ENCODE measurements at regions not wholly inside any gene's neighbourhood (a gene's known extent, or its start where the extent isn't known, plus 50 kb on each side); places are given as distances from the start of the nearest gene placed in this dataset.

DNA sequence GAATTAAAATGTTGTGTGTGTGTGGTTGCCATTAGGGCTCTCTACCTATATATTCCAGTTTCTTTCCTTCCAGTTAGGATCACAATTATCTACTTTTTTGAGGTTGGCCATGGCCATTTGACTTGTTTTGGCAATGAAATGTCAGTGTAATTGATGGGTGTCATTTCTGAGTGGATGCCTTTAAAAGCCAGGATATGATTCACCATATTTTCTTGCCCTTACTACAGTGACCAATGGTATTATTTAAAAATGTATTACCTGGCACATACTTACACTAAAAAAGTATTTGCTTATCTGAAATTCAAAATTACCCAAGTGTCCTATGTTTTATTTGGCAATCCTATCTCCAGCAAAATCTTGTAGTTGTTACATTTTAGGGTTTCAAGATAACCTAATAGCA lies 258.7 kb upstream of the ACTBL2 start:
- TF ChIP-seq, protein P1, sequence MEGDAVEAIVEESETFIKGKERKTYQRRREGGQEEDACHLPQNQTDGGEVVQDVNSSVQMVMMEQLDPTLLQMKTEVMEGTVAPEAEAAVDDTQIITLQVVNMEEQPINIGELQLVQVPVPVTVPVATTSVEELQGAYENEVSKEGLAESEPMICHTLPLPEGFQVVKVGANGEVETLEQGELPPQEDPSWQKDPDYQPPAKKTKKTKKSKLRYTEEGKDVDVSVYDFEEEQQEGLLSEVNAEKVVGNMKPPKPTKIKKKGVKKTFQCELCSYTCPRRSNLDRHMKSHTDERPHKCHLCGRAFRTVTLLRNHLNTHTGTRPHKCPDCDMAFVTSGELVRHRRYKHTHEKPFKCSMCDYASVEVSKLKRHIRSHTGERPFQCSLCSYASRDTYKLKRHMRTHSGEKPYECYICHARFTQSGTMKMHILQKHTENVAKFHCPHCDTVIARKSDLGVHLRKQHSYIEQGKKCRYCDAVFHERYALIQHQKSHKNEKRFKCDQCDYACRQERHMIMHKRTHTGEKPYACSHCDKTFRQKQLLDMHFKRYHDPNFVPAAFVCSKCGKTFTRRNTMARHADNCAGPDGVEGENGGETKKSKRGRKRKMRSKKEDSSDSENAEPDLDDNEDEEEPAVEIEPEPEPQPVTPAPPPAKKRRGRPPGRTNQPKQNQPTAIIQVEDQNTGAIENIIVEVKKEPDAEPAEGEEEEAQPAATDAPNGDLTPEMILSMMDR (conservative IDR thresholded peaks at IDR 0.05): no peak
- no peak for TF ChIP-seq ZFX (IDR thresholded peaks at IDR 0.05)
